K562 (cell line): ENCODE measurements at regions not wholly inside any gene's neighbourhood (a gene's known extent, or its start where the extent isn't known, plus 50 kb on each side); places are given as distances from the start of the nearest gene placed in this dataset.
A peak's percentile ranks its signal among the peaks of the same experiment; 100 is the strongest.

Experiments used
- BACH1 ChIP-seq: fragments of 200-800 bp; sonication (Bioruptor generic); IDR thresholded peaks from 2 replicates; pipeline ENCODE4 v1.6.1; 2016; ENCODE audit warnings: missing genetic modification characterization, missing compliant biosample characterization
- CC2D1A ChIP-seq: fragments of 450-650 bp; IDR thresholded peaks from 2 replicates; pipeline ENCODE4 v1.6.1; 2017; ENCODE audit warnings: mild to moderate bottlenecking
- CREM ChIP-seq: IDR thresholded peaks from 2 replicates; pipeline ENCODE4 v1.6.1; 2014; ENCODE audit warnings: antibody characterized with exemption, low read depth
- GTF2A2 ChIP-seq: IDR thresholded peaks from 2 replicates; pipeline ENCODE4 v1.6.1; 2016; ENCODE audit warnings: mild to moderate bottlenecking, missing genetic modification characterization, missing compliant biosample characterization
- GTF2F1 ChIP-seq: IDR thresholded peaks from 2 replicates; pipeline ENCODE4 v1.6.1; 2011; ENCODE audit warnings: low read depth, low read length, improper control_type of control experiment
- HCFC1 ChIP-seq: IDR thresholded peaks from 2 replicates; pipeline ENCODE4 v1.6.1; 2012; ENCODE audit warnings: low read depth, low read length, improper control_type of control experiment
- ID3 ChIP-seq, 2 experiments: fragments of 250-450 bp in 1 of 2; fragments of 450-650 bp in 1 of 2; sonication (Bioruptor Pico) in 1 of 2; IDR thresholded peaks; 2 replicates each; pipeline versions ENCODE4 v1.6.1 to v1.8.0; 2016 to 2021; ENCODE audit warnings: mild to moderate bottlenecking in 2 of 2, moderate library complexity in 2 of 2, missing compliant biosample characterization in 1 of 2, missing genetic modification characterization in 1 of 2
- IRF2 ChIP-seq: sonication (generic); formaldehyde crosslinking; IDR thresholded peaks from 2 replicates; pipeline ENCODE4 v1.8.1; 2022; ENCODE audit warnings: mild to moderate bottlenecking, missing genetic modification reagents
- KLF16 ChIP-seq: IDR thresholded peaks from 2 replicates; pipeline ENCODE4 v1.6.1; 2016; ENCODE audit warnings: antibody characterized with exemption
- LARP7 ChIP-seq: fragments of 450-650 bp; IDR thresholded peaks from 2 replicates; pipeline ENCODE4 v1.6.1; 2016
- MIER1 ChIP-seq: fragments of 450-650 bp; IDR thresholded peaks from 2 replicates; pipeline ENCODE4 v1.6.1; 2016; ENCODE audit warnings: antibody characterized with exemption, mild to moderate bottlenecking, low read depth
- NR1H2 ChIP-seq: sonication (generic); formaldehyde crosslinking; IDR thresholded peaks from 2 replicates; pipeline ENCODE4 v1.4.0; 2020; ENCODE audit warnings: mild to moderate bottlenecking, missing genetic modification reagents
- NR3C1 ChIP-seq: sonication (generic); formaldehyde crosslinking; IDR thresholded peaks from 2 replicates; pipeline ENCODE4 v1.8.1; 2022; ENCODE audit warnings: missing genetic modification reagents
- PHF21A ChIP-seq: fragments of 450-650 bp; IDR thresholded peaks from 2 replicates; pipeline ENCODE4 v1.6.1; 2017; ENCODE audit warnings: low read depth, borderline replicate concordance
- PKNOX1 ChIP-seq: fragments of 450-650 bp; IDR thresholded peaks from 2 replicates; pipeline ENCODE4 v1.6.1; 2016
- POLR2AphosphoS2 ChIP-seq: IDR thresholded peaks from 2 replicates; pipeline ENCODE4 v1.6.1; 2012; ENCODE audit warnings: low read length, improper control_type of control experiment
- SAP30 ChIP-seq: fragments of 200-600 bp; sonication (generic); IDR thresholded peaks from 2 replicates; pipeline ENCODE4 v1.6.1; 2012; ENCODE audit warnings: borderline replicate concordance, low read depth, mild to moderate bottlenecking, moderate library complexity, low read length, control low read depth, inconsistent platforms; ENCODE audit not compliant: insufficient read depth, poor library complexity, severe bottlenecking
- SMAD3 ChIP-seq: fragments of 450-650 bp; formaldehyde crosslinking; conservative IDR thresholded peaks from 2 replicates; pipeline ENCODE4 v1.4.0; 2020; ENCODE audit warnings: mild to moderate bottlenecking
- SNIP1 ChIP-seq: fragments of 450-650 bp; IDR thresholded peaks from 2 replicates; pipeline ENCODE4 v1.7.1; 2017; ENCODE audit warnings: low read depth, mild to moderate bottlenecking
- SREBF2 ChIP-seq: sonication (generic); formaldehyde crosslinking; IDR thresholded peaks from 2 replicates; pipeline ENCODE4 v1.4.0; 2020; ENCODE audit warnings: mild to moderate bottlenecking, missing genetic modification reagents
- SRSF3 ChIP-seq: fragments of 200-400 bp; formaldehyde crosslinking; IDR thresholded peaks from 2 replicates; pipeline ENCODE4 v1.6.1; 2016; ENCODE audit warnings: mild to moderate bottlenecking, low read length, moderate library complexity; ENCODE audit not compliant: insufficient read depth
- TCFL5 ChIP-seq: fragments of 250-450 bp; sonication (Bioruptor Pico); conservative IDR thresholded peaks from 2 replicates; pipeline ENCODE4 v1.6.1; 2021; ENCODE audit warnings: mild to moderate bottlenecking, moderate library complexity, matching md5 sums
- TOE1 ChIP-seq, 2 experiments: fragments of 450-650 bp in 1 of 2; sonication (generic) in 1 of 2; formaldehyde crosslinking in 1 of 2; IDR thresholded peaks; 2 replicates each; pipeline versions ENCODE4 v1.7.1 to v1.8.0; 2016 to 2022; ENCODE audit warnings: borderline replicate concordance in 2 of 2, mild to moderate bottlenecking in 2 of 2, antibody characterized with exemption in 1 of 2, inconsistent platforms in 1 of 2, low read depth in 1 of 2, missing genetic modification reagents in 1 of 2, moderate library complexity in 1 of 2
- WHSC1 ChIP-seq: IDR thresholded peaks from one replicate; pipeline ENCODE4 v1.6.1; 2012; ENCODE audit warnings: low read length, control low read depth, inconsistent platforms
- ZC3H11A ChIP-seq: IDR thresholded peaks from 2 replicates; pipeline ENCODE4 v1.6.1; 2012; ENCODE audit warnings: low read depth, low read length, improper control_type of control experiment
- ZEB2 ChIP-seq: fragments of 450-650 bp; IDR thresholded peaks from 2 replicates; pipeline ENCODE4 v1.6.1; 2016
- ZNF232 ChIP-seq: sonication (generic); formaldehyde crosslinking; IDR thresholded peaks from 2 replicates; pipeline ENCODE4 v1.8.0; 2022; ENCODE audit warnings: mild to moderate bottlenecking, missing genetic modification reagents
- ZNF347 ChIP-seq: fragments of 450-650 bp; formaldehyde crosslinking; IDR thresholded peaks from 2 replicates; pipeline ENCODE4 v1.4.0; 2020; ENCODE audit warnings: low read depth, mild to moderate bottlenecking, moderate library complexity
- ZNF655 ChIP-seq: fragments of 250-450 bp; sonication (Bioruptor Pico); IDR thresholded peaks from 2 replicates; pipeline ENCODE4 v1.5.0; 2021
- ZNF764 ChIP-seq: fragments of 250-450 bp; sonication (Bioruptor Pico); IDR thresholded peaks from 2 replicates; pipeline ENCODE4 v1.4.0; 2020; ENCODE audit warnings: low read depth, mild to moderate bottlenecking, moderate library complexity
- ZSCAN29 ChIP-seq: fragments of 450-650 bp; IDR thresholded peaks from 2 replicates; pipeline ENCODE4 v1.6.1; 2017

GRCh38 chr1:166730299-166730888 lies 108.9 kb upstream of the POGK start (continued):
- no peak for TF ChIP-seq SMAD3
- 0 out of 2 replicates have a peak, but pooled peaks have one; percentile 31 for TF ChIP-seq CREM
- TF ChIP-seq NR1H2 (CRISPR knock-in tag), result no peak
- no peak for TF ChIP-seq SREBF2 (CRISPR knock-in tag)
- TF ChIP-seq SRSF3, result no peak
- no peak for TF ChIP-seq ZNF347 (CRISPR knock-in tag)
- no peak for TF ChIP-seq BACH1 (tag)
- TF ChIP-seq ZNF764, result no peak
- TF ChIP-seq ZEB2, result 0 out of 2 replicates have a peak, but pooled peaks have one; percentile 44
- no peak for TF ChIP-seq SAP30
- no peak for TF ChIP-seq LARP7
- peak; percentile 94 for TF ChIP-seq CC2D1A
- no peak for TF ChIP-seq TCFL5 (CRISPR knock-in tag)
- peak; percentile 14; the same call in 1 of the 2 replicates for TF ChIP-seq PKNOX1
- TF ChIP-seq GTF2F1, result no peak
- no peak for TF ChIP-seq WHSC1
- TF ChIP-seq SNIP1, result no peak
- no peak for TF ChIP-seq KLF16
- no peak for TF ChIP-seq ZSCAN29
- no peak for TF ChIP-seq POLR2AphosphoS2
- TF ChIP-seq ID3 (CRISPR knock-in tag; IDR thresholded peaks at IDR 0.05), result no peak
- no peak for TF ChIP-seq ID3 (tag; IDR thresholded peaks at IDR 0.05)
- TF ChIP-seq HCFC1, result no peak
- no peak for TF ChIP-seq PHF21A
- no peak for TF ChIP-seq ZC3H11A
- TF ChIP-seq GTF2A2 (tag), result no peak
- no peak for TF ChIP-seq ZNF232
- TF ChIP-seq NR3C1 (CRISPR knock-in tag), result no peak
- TF ChIP-seq ZNF655 (CRISPR knock-in tag), result no peak
- TF ChIP-seq IRF2, result no peak
- peak; percentile 68 for TF ChIP-seq TOE1 (IDR thresholded peaks at IDR 0.05; ENCODE audit: borderline replicate concordance)
- no peak for TF ChIP-seq TOE1 (CRISPR knock-in tag; IDR thresholded peaks at IDR 0.05; ENCODE audit: borderline replicate concordance, low read depth)
- TF ChIP-seq MIER1, result no peak
